ENCODE measurements at regions not wholly inside any gene's neighbourhood (a gene's known extent, or its start where the extent isn't known, plus 50 kb on each side); places are given as distances from the start of the nearest gene placed in this dataset.

GRCh38 chr4:11765849-11766453 lies 337.3 kb upstream of the HS3ST1 start:
- no peaks in the 10 kb centered on the region for H3K4me1 ChIP-seq (ENCODE audit: control insufficient read depth, insufficient read depth, low read length)
- no peak overlapping the region for H4K91ac ChIP-seq (ENCODE audit: insufficient read depth, low read depth, low read length)
- H3K9me1 ChIP-seq (ENCODE audit: insufficient read depth, low read length), result no peaks in the 10 kb centered on the region
- no peak overlapping the region for H2AFZ ChIP-seq (replicated peaks; ENCODE audit: low read length, poor library complexity)
- no peak overlapping the region for H2BK5ac ChIP-seq (ENCODE audit: low read depth, low read length, poor library complexity, severe bottlenecking)
- intact Hi-C loops (cut with micrococcal nuclease) (loop anchor here (5.0 to 10.0 kb wide), 2 partner anchors 869 to 1781 kb away; no protein-coding TSS in a partner anchor), dilution Hi-C loops (cut with HindIII; ENCODE audit: low sequenced_read_pairs, unreplicated experiment) (no loop called here), in situ Hi-C loops (cut with MboI; ENCODE audit: low sequenced_read_pairs) (no loop called here)
- H3K4me2 ChIP-seq (ENCODE audit: low read depth, low read length), result no peak overlapping the region
- H3K36me3 ChIP-seq (ENCODE audit: control insufficient read depth, insufficient read depth, low read length), result no peaks in the 10 kb centered on the region
- H3K9ac ChIP-seq (ENCODE audit: low read depth, low read length), result no peak overlapping the region
- H2AK5ac ChIP-seq (ENCODE audit: low read depth, low read length), result no peak overlapping the region
- H2AK9ac ChIP-seq (replicated peaks; ENCODE audit: low read depth, low read length, poor library complexity), result no peak overlapping the region
- H3K79me1 ChIP-seq (ENCODE audit: low read depth in 1 of 2, low read length in 2 of 2), result no peaks in the 10 kb centered on the region
- peak; percentile 51 for TF ChIP-seq CTCF (conservative IDR thresholded peaks at IDR 0.05; ENCODE audit: low read depth, low read length)
- TF ChIP-seq SMC3 (IDR thresholded peaks at IDR 0.05; ENCODE audit: low read depth, low read length), result peak; percentile 42; the same call in 1 of the 2 replicates
- no peak for TF ChIP-seq MAZ (IDR thresholded peaks at IDR 0.05; ENCODE audit: borderline replicate concordance, low read depth, low read length)
- TF ChIP-seq RFX5 (IDR thresholded peaks at IDR 0.05; ENCODE audit: low read depth, low read length), result no peak
- TF ChIP-seq CEBPB (IDR thresholded peaks at IDR 0.05; ENCODE audit: low read depth, low read length), result no peak
- no peak for TF ChIP-seq MXI1 (IDR thresholded peaks at IDR 0.05; ENCODE audit: borderline replicate concordance, low read depth, low read length)
- TF ChIP-seq CHD1 (IDR thresholded peaks at IDR 0.05; ENCODE audit: low read depth, low read length), result no peak
- TF ChIP-seq POLR2A (IDR thresholded peaks at IDR 0.05; ENCODE audit: low read depth, low read length), result no peak
- TF ChIP-seq USF2 (IDR thresholded peaks at IDR 0.05; ENCODE audit: low read depth, low read length), result no peak
- no peak for TF ChIP-seq MAFK (IDR thresholded peaks at IDR 0.05; ENCODE audit: low read depth, low read length)
- TF ChIP-seq ELK1 (IDR thresholded peaks at IDR 0.05; ENCODE audit: borderline replicate concordance, low read depth, low read length), result no peak
- TF ChIP-seq FOS (IDR thresholded peaks at IDR 0.05; ENCODE audit: low read depth, low read length), result no peak
- peak; percentile 43 for TF ChIP-seq RAD21 (IDR thresholded peaks at IDR 0.05; ENCODE audit: low read length)
- no peak for TF ChIP-seq NFE2L2 (IDR thresholded peaks at IDR 0.05; ENCODE audit: low read depth, low read length)
- no peak for TF ChIP-seq BHLHE40 (IDR thresholded peaks at IDR 0.05; ENCODE audit: low read depth, low read length)
- TF ChIP-seq RCOR1 (IDR thresholded peaks at IDR 0.05; ENCODE audit: insufficient replicate concordance, low read length), result no peak
- no peak overlapping the region for H2BK20ac ChIP-seq (ENCODE audit: low read depth, low read length)
- H2BK120ac ChIP-seq (ENCODE audit: low read depth, low read length), result no peak overlapping the region
- H4K5ac ChIP-seq (ENCODE audit: low read depth, low read length), result no peak overlapping the region
- H4K20me1 ChIP-seq (ENCODE audit: insufficient read depth, low read length), result no peaks in the 10 kb centered on the region
- no peak overlapping the region for H3K4me3 ChIP-seq (ENCODE audit: insufficient read depth, low read depth, low read length)
- H3K23ac ChIP-seq (ENCODE audit: low read depth, low read length), result no peak overlapping the region
- no peak overlapping the region for H2BK15ac ChIP-seq (ENCODE audit: low read depth, low read length)
- no CpG with 5 or more reads among the region's 4 CpGs for WGBS, 2 experiments (ENCODE audit: extremely low coverage in 2 of 2, insufficient read length in 1 of 2)
- no peak overlapping the region for H4K8ac ChIP-seq (ENCODE audit: low read depth in 2 of 2, low read length in 2 of 2)
- H3K9me3 ChIP-seq (ENCODE audit: control insufficient read depth, insufficient read depth, low read length), result no peaks in the 10 kb centered on the region
- peak; percentile 75 for ATAC-seq (ENCODE audit: low read depth)
- no peaks in the 10 kb centered on the region for H3K27me3 ChIP-seq (ENCODE audit: control insufficient read depth, insufficient read depth, low read length)
- H3K27ac ChIP-seq (ENCODE audit: insufficient read depth, low read length), result no peak overlapping the region
- DNase-seq, result peak; percentile 37
- H3K18ac ChIP-seq (ENCODE audit: low read depth, low read length), result no peak overlapping the region
- no TSS peak for BruUV-seq (replicated peaks)
- no peak overlapping the region for H3K14ac ChIP-seq (replicated peaks; ENCODE audit: low read depth, low read length)
- CTCF ChIA-PET, result interaction anchor here (0.7 to 1.8 kb wide), 6 partner anchors 10 to 798 kb away, joined by 3 to 8 read pairs (median 4); no protein-coding TSS in a partner anchor
- H3K4ac ChIP-seq (ENCODE audit: low read depth, low read length), result no peak overlapping the region
- H3K56ac ChIP-seq (ENCODE audit: extremely low read depth, insufficient read depth, low read length), result no peak overlapping the region
- POLR2A ChIA-PET (ENCODE audit: unreplicated experiment), result interaction anchor here (0.6 kb wide), 1 partner anchor 315 kb away, joined by 3 read pairs; no protein-coding TSS in a partner anchor
